Sigmoid colon (tissue), 6 donors: ENCODE measurements at regions not wholly inside any gene's neighbourhood (a gene's known extent, or its start where the extent isn't known, plus 50 kb on each side); places are given as distances from the start of the nearest gene placed in this dataset.

Experiments
- DNase-seq: peaks from one replicate; pipeline ENCODE4 v3.0.0-alpha.2; 2019
- H3K27ac ChIP-seq, 4 donors: fragments of 200-600 bp; sonication (generic); one replicate each; pipeline ENCODE4 v1.5.1; 2016 to 2019; ENCODE audit warnings: mild to moderate bottlenecking in 1 of 4
- H3K27me3 ChIP-seq, 3 donors: fragments of 200-600 bp; sonication (generic); one replicate each; pipeline ENCODE4 v1.5.1; 2019; ENCODE audit warnings: mild to moderate bottlenecking in 1 of 3
- H3K36me3 ChIP-seq, 4 donors: fragments of 200-600 bp; sonication (generic); one replicate each; pipeline ENCODE4 v1.5.1; 2016 to 2019
- H3K4me1 ChIP-seq, 4 donors: fragments of 200-600 bp; sonication (generic); one replicate each; pipeline ENCODE4 v1.5.1; 2017 to 2019
- H3K4me3 ChIP-seq, 4 donors: fragments of 200-600 bp; sonication (generic); one replicate each; pipeline ENCODE4 v1.5.1; 2017 to 2019; ENCODE audit warnings: mild to moderate bottlenecking in 2 of 4, moderate library complexity in 1 of 4
- H3K9me3 ChIP-seq, 4 donors: fragments of 200-600 bp in 3 of 4; sonication (generic) in 3 of 4; one replicate each; pipeline versions ENCODE4 v1.5.1 to v1.6.1; 2013 to 2019
- CTCF ChIP-seq, 4 experiments: fragments of 450-650 bp in 3 of 4; fragments of 200-600 bp in 1 of 4; IDR thresholded peaks; one replicate each; pipeline ENCODE4 v1.5.1; 2016 to 2019; ENCODE audit warnings: antibody characterized with exemption in 4 of 4, mild to moderate bottlenecking in 3 of 4, moderate library complexity in 2 of 4
- EP300 ChIP-seq, 4 donors: sonication (generic); formaldehyde crosslinking; IDR thresholded peaks; one replicate each; pipeline ENCODE4 v1.6.1; 2017; ENCODE audit warnings: antibody characterized with exemption in 4 of 4
- POLR2A ChIP-seq, 2 donors: fragments of 450-650 bp; IDR thresholded peaks; one replicate each; pipeline ENCODE4 v1.6.1; 2016; ENCODE audit warnings: antibody characterized with exemption in 2 of 2, mild to moderate bottlenecking in 2 of 2, moderate library complexity in 2 of 2
- POLR2AphosphoS5 ChIP-seq, 4 donors: sonication (generic); formaldehyde crosslinking; IDR thresholded peaks; one replicate each; pipeline ENCODE4 v1.6.1; 2017; ENCODE audit warnings: antibody characterized with exemption in 4 of 4
- WGBS, 2 donors: extraction: QIAGEN DNeasy Blood & Tissue Kit; methylation state at CpG; one replicate each; pipeline ENCODE4 v1.1.7; 2013; 5-methylcytosine and 5-hydroxymethylcytosine counted together
- intact Hi-C: fragments of 100-400 bp; cut with DNase I; formaldehyde crosslinking; loops from one replicate; pipeline ENCODE4 v1.15.1; 2023
- donor health status: healthy with polysubstance abuse.
- donor health status: healthy.

GRCh38 chr20:55143601-55144000, 668.2 kb downstream of the DOK5 start:
- no peaks in the 10 kb centered on the region for H3K4me1 ChIP-seq
- intact Hi-C loops = no loop called here
- no peaks in the 10 kb centered on the region for H3K27me3 ChIP-seq
- TF ChIP-seq POLR2AphosphoS5 (IDR thresholded peaks at IDR 0.05) (no peak), EP300 (IDR thresholded peaks at IDR 0.05) (no peak), POLR2A (IDR thresholded peaks at IDR 0.05) (no peak), CTCF (IDR thresholded peaks at IDR 0.05) (no peak)
- H3K36me3 ChIP-seq = no peaks in the 10 kb centered on the region
- DNase-seq = no peak
- no peak overlapping the region for H3K27ac ChIP-seq
- no peak overlapping the region for H3K4me3 ChIP-seq
- H3K9me3 ChIP-seq = no peaks in the 10 kb centered on the region

- H3K4me3 ChIP-seq = no peak overlapping the region
- no peaks in the 10 kb centered on the region for H3K36me3 ChIP-seq
- intact Hi-C loops = no loop called here
- TF ChIP-seq POLR2AphosphoS5 (IDR thresholded peaks at IDR 0.05) (no peak), CTCF (IDR thresholded peaks at IDR 0.05) (no peak), POLR2A (IDR thresholded peaks at IDR 0.05) (no peak), EP300 (IDR thresholded peaks at IDR 0.05) (no peak)
- no peak overlapping the region for H3K27ac ChIP-seq
- H3K27me3 ChIP-seq = no peaks in the 10 kb centered on the region
- WGBS, 2 donors = 60 to 64% methylated on average over 5 of the region's 5 CpGs
- no peaks in the 10 kb centered on the region for H3K9me3 ChIP-seq
- H3K4me1 ChIP-seq = no peaks in the 10 kb centered on the region
- DNase-seq = no peak
These were observed 667.5 kb downstream of the DOK5 start for GRCh38 chr20:55142932-55143331.

GRCh38 chr20:55140631-55141030, 665.2 kb downstream of the DOK5 start:
- Histone ChIP-seq H3K27ac (no peak overlapping the region), H3K4me1 (peaks cover 0 to 5% (median 0%) of the 10 kb centered on the region in 4 donors), H3K4me3 (no peak overlapping the region), H3K9me3 (no peaks in the 10 kb centered on the region), H3K27me3 (no peaks in the 10 kb centered on the region), H3K36me3 (no peaks in the 10 kb centered on the region)
- WGBS, 2 donors = 53 to 69% methylated on average over 3 of the region's 3 CpGs
- intact Hi-C loops = no loop called here
- TF ChIP-seq CTCF (IDR thresholded peaks at IDR 0.05) (no peak), POLR2A (IDR thresholded peaks at IDR 0.05) (no peak), EP300 (IDR thresholded peaks at IDR 0.05) (no peak), POLR2AphosphoS5 (IDR thresholded peaks at IDR 0.05) (no peak)
- no peak for DNase-seq

- WGBS, 2 donors = 78 to 82% methylated on average over 3 of the region's 4 CpGs
- no peaks in the 10 kb centered on the region for H3K36me3 ChIP-seq
- intact Hi-C loops = no loop called here
These were observed 663.9 kb downstream of the DOK5 start for GRCh38 chr20:55139173-55139765.

More at GRCh38 chr20:55139173-55139765, 663.9 kb downstream of the DOK5 start:
- Histone ChIP-seq H3K27me3 (no peaks in the 10 kb centered on the region), H3K9me3 (no peaks in the 10 kb centered on the region), H3K4me3 (no peak overlapping the region), H3K4me1 (peaks cover 0 to 5% (median 0%) of the 10 kb centered on the region in 4 donors), H3K27ac (no peak overlapping the region)
- TF ChIP-seq POLR2AphosphoS5 (IDR thresholded peaks at IDR 0.05) = no peak
- TF ChIP-seq EP300 (IDR thresholded peaks at IDR 0.05) = no peak
- no peak for TF ChIP-seq POLR2A (IDR thresholded peaks at IDR 0.05)
- TF ChIP-seq CTCF (IDR thresholded peaks at IDR 0.05) = no peak
- DNase-seq = no peak
